CD4-positive, alpha-beta T cell treated with Interleukin-12 subunit alpha and Interleukin-12 subunit beta, for 1 hour (primary cell): ENCODE measurements at regions not wholly inside any gene's neighbourhood (a gene's known extent, or its start where the extent isn't known, plus 50 kb on each side); places are given as distances from the start of the nearest gene placed in this dataset.

Experiments
- DNase-seq: peaks from one replicate; pipeline ENCODE4 v3.0.0-alpha.2; 2020

- DNase-seq = no peak
Observed at GRCh38 chr10:128429835-128430513, 303.8 kb upstream of the MKI67 start.

GRCh38 chr10:128431083-128431482, 304.9 kb upstream of the MKI67 start:
- no peak for DNase-seq

GRCh38 chr10:128431506-128431905, 305.3 kb upstream of the MKI67 start:
- no peak for DNase-seq

- no peak for DNase-seq
Observed at GRCh38 chr10:128432011-128432410, 305.8 kb upstream of the MKI67 start.

- DNase-seq = no peak
Observed at GRCh38 chr10:128432423-128432822, 306.2 kb upstream of the MKI67 start.

- no peak for DNase-seq
Observed at GRCh38 chr10:128435811-128436210, 309.6 kb upstream of the MKI67 start.

- DNase-seq = no peak
Observed at GRCh38 chr10:128437786-128438345, 311.6 kb upstream of the MKI67 start.

- no peak for DNase-seq
Observed at GRCh38 chr10:128438417-128439063, 312.3 kb upstream of the MKI67 start.

- DNase-seq = no peak
Observed at GRCh38 chr10:128440513-128441160, 314.4 kb upstream of the MKI67 start.

GRCh38 chr10:128443925-128444518, 317.8 kb upstream of the MKI67 start:
- DNase-seq = no peak

- no peak for DNase-seq
Observed at GRCh38 chr10:128448796-128449195, 322.6 kb upstream of the MKI67 start.

GRCh38 chr10:128451879-128452278, 325.7 kb upstream of the MKI67 start:
- DNase-seq = no peak

- DNase-seq = no peak
Observed at GRCh38 chr10:128456271-128456670, 330.0 kb upstream of the MKI67 start.

GRCh38 chr10:128457136-128457535, 330.9 kb upstream of the MKI67 start:
- no peak for DNase-seq

- no peak for DNase-seq
Observed at GRCh38 chr10:128461991-128462390, 335.8 kb upstream of the MKI67 start.

- DNase-seq = no peak
Observed at GRCh38 chr10:128462844-128463243, 336.6 kb upstream of the MKI67 start.

- no peak for DNase-seq
Observed at GRCh38 chr10:128463991-128464760, 338.0 kb upstream of the MKI67 start.

GRCh38 chr10:128465697-128466096, 339.5 kb upstream of the MKI67 start:
- DNase-seq = no peak

- DNase-seq = no peak
Observed at GRCh38 chr10:128466831-128467371, 340.7 kb upstream of the MKI67 start.

GRCh38 chr10:128468462-128468861, 342.2 kb upstream of the MKI67 start:
- no peak for DNase-seq

- DNase-seq = no peak
Observed at GRCh38 chr10:128469515-128469914, 343.3 kb upstream of the MKI67 start.

GRCh38 chr10:128470321-128470965, 344.2 kb upstream of the MKI67 start:
- no peak for DNase-seq
